ENCODE measurements at regions not wholly inside any gene's neighbourhood (a gene's known extent, or its start where the extent isn't known, plus 50 kb on each side); places are given as distances from the start of the nearest gene placed in this dataset.

GRCh38 chr5:97548739-97549080, 365.7 kb upstream of the RIOK2 start:
- TF ChIP-seq CTCF (IDR thresholded peaks at IDR 0.05) (no peak), POLR2A (IDR thresholded peaks at IDR 0.05) (no peak)
